IMR-90 (cell line): ENCODE measurements at regions not wholly inside any gene's neighbourhood (a gene's known extent, or its start where the extent isn't known, plus 50 kb on each side); places are given as distances from the start of the nearest gene placed in this dataset.
A peak's percentile ranks its signal among the peaks of the same experiment; 100 is the strongest.

Experiments
- ATAC-seq: fragments of 200-7000 bp; cut with Tn5 transposase; 2 replicates; pipeline ENCODE4 v1.9.1; 2020; ENCODE audit warnings: low read depth, mild to moderate bottlenecking, moderate library complexity
- BruUV-seq: library from RNA; stranded (reverse); fragments of 400-500 nt; replicated peaks from 2 replicates; lab custom pipeline; 2021; lab: Mats Ljungman, UMichigan
- CTCF ChIA-PET: fragments of 300-600 bp; formaldehyde crosslinking; extraction: SDS; loops from one replicate; lab custom pipeline; 2021; ENCODE audit warnings: antibody characterized with exemption; lab: Yijun Ruan, JAX
- POLR2A ChIA-PET: fragments of 300-600 bp; sonication (Branson Sonifier 250); formaldehyde crosslinking; loops from one replicate; lab custom pipeline; 2022; ENCODE audit warnings: antibody characterized with exemption; ENCODE audit not compliant: unreplicated experiment; lab: Charles Lee
- DNase-seq: peaks from one replicate; pipeline ENCODE4 v3.0.0; 2013
- H2AFZ ChIP-seq: replicated peaks from 2 replicates; pipeline ENCODE3; 2013; ENCODE audit warnings: low read length, mild to moderate bottlenecking; ENCODE audit not compliant: poor library complexity
- H2AK5ac ChIP-seq: 2 replicates; pipeline ENCODE4 v1.6.1; 2013; ENCODE audit warnings: low read depth, low read length, inconsistent platforms
- H2AK9ac ChIP-seq: replicated peaks from 2 replicates; pipeline ENCODE3; 2013; ENCODE audit warnings: mild to moderate bottlenecking, low read depth, low read length, moderate library complexity; ENCODE audit not compliant: poor library complexity
- H2BK120ac ChIP-seq: 2 replicates; pipeline ENCODE4 v1.6.1; 2013; ENCODE audit warnings: low read depth, low read length, inconsistent platforms
- H2BK15ac ChIP-seq: 3 replicates; pipeline ENCODE4 v1.6.1; 2013; ENCODE audit warnings: low read depth, low read length, inconsistent platforms
- H2BK20ac ChIP-seq: 2 replicates; pipeline ENCODE4 v1.6.1; 2013; ENCODE audit warnings: low read depth, mild to moderate bottlenecking, inconsistent platforms, low read length, moderate library complexity
- H2BK5ac ChIP-seq: 2 replicates; pipeline ENCODE4 v1.6.1; 2013; ENCODE audit warnings: mild to moderate bottlenecking, low read depth, low read length, inconsistent platforms; ENCODE audit not compliant: poor library complexity, severe bottlenecking
- H3K14ac ChIP-seq: replicated peaks from 2 replicates; pipeline ENCODE4 v1.6.1; 2013; ENCODE audit warnings: low read depth, low read length, inconsistent platforms
- H3K18ac ChIP-seq: 2 replicates; pipeline ENCODE4 v1.6.1; 2013; ENCODE audit warnings: low read depth, low read length, control low read depth
- H3K23ac ChIP-seq: 2 replicates; pipeline ENCODE4 v1.6.1; 2013; ENCODE audit warnings: low read depth, low read length, inconsistent platforms
- H3K27ac ChIP-seq: 2 replicates; pipeline ENCODE4 v1.5.1; 2013; ENCODE audit warnings: mild to moderate bottlenecking, control low read depth, low read length; ENCODE audit not compliant: insufficient read depth
- H3K27me3 ChIP-seq: 2 replicates; pipeline ENCODE4 v1.6.1; 2013; ENCODE audit warnings: low read length; ENCODE audit not compliant: control insufficient read depth, insufficient read depth
- H3K36me3 ChIP-seq: 2 replicates; pipeline ENCODE4 v1.6.1; 2013; ENCODE audit warnings: low read length, mixed read lengths; ENCODE audit not compliant: control insufficient read depth, insufficient read depth
- H3K4ac ChIP-seq: 2 replicates; pipeline ENCODE4 v1.6.1; 2013; ENCODE audit warnings: low read depth, low read length, inconsistent platforms
- H3K4me1 ChIP-seq: 2 replicates; pipeline ENCODE4 v1.6.1; 2013; ENCODE audit warnings: low read length, mixed read lengths; ENCODE audit not compliant: control insufficient read depth, insufficient read depth
- H3K4me2 ChIP-seq: 2 replicates; pipeline ENCODE4 v1.6.1; 2013; ENCODE audit warnings: low read depth, mild to moderate bottlenecking, control low read depth, low read length, moderate library complexity
- H3K4me3 ChIP-seq: 2 replicates; pipeline ENCODE4 v1.5.1; 2013; ENCODE audit warnings: low read depth, mild to moderate bottlenecking, control low read depth, low read length, moderate library complexity; ENCODE audit not compliant: insufficient read depth
- H3K56ac ChIP-seq: 2 replicates; pipeline ENCODE4 v1.6.1; 2013; ENCODE audit warnings: low read length, inconsistent platforms; ENCODE audit not compliant: insufficient read depth; ENCODE audit errors: extremely low read depth
- H3K79me1 ChIP-seq, 2 experiments: 2 replicates each; pipeline ENCODE4 v1.6.1; 2013; ENCODE audit warnings: low read length in 2 of 2, inconsistent platforms in 1 of 2, low read depth in 1 of 2
- H3K9ac ChIP-seq: 2 replicates; pipeline ENCODE4 v1.6.1; 2013; ENCODE audit warnings: low read depth, low read length, control low read depth
- H3K9me1 ChIP-seq: 2 replicates; pipeline ENCODE4 v1.6.1; 2013; ENCODE audit warnings: low read length, inconsistent platforms; ENCODE audit not compliant: insufficient read depth
- H3K9me3 ChIP-seq: 2 replicates; pipeline ENCODE4 v1.6.1; 2013; ENCODE audit warnings: low read length; ENCODE audit not compliant: control insufficient read depth, insufficient read depth
- H4K20me1 ChIP-seq: 2 replicates; pipeline ENCODE4 v1.6.1; 2013; ENCODE audit warnings: low read length, inconsistent platforms; ENCODE audit not compliant: insufficient read depth
- H4K5ac ChIP-seq: 2 replicates; pipeline ENCODE4 v1.6.1; 2013; ENCODE audit warnings: mild to moderate bottlenecking, low read depth, low read length, control low read depth
- H4K8ac ChIP-seq, 2 experiments: 2 replicates each; pipeline ENCODE4 v1.6.1; 2013; ENCODE audit warnings: low read depth in 2 of 2, low read length in 2 of 2, control low read depth in 1 of 2, inconsistent platforms in 1 of 2
- H4K91ac ChIP-seq: 2 replicates; pipeline ENCODE4 v1.6.1; 2013; ENCODE audit warnings: low read depth, low read length, inconsistent platforms; ENCODE audit not compliant: insufficient read depth
- FOS ChIP-seq: fragments of 150-350 bp; IDR thresholded peaks from 2 replicates; pipeline ENCODE4 v1.6.1; 2016; ENCODE audit warnings: low read depth, low read length
- RAD21 ChIP-seq: IDR thresholded peaks from 2 replicates; pipeline ENCODE4 v1.6.1; 2012; ENCODE audit warnings: low read length, improper control_type of control experiment
- RCOR1 ChIP-seq: IDR thresholded peaks from 2 replicates; pipeline ENCODE4 v1.6.1; 2012; ENCODE audit warnings: mild to moderate bottlenecking, low read length, improper control_type of control experiment; ENCODE audit not compliant: insufficient replicate concordance
- SMC3 ChIP-seq: fragments of 150-350 bp; IDR thresholded peaks from 2 replicates; pipeline ENCODE4 v1.6.1; 2016; ENCODE audit warnings: low read depth, mild to moderate bottlenecking, antibody characterized with exemption, low read length, moderate library complexity
- WGBS, 2 experiments: methylation state at CpG; one replicate each; pipeline versions ENCODE4 v1.1.5 to v1.1.7; 2013; ENCODE audit warnings: missing lambda C conversion rate in 2 of 2; ENCODE audit not compliant: insufficient read length in 1 of 2; ENCODE audit errors: extremely low coverage in 2 of 2; 5-methylcytosine and 5-hydroxymethylcytosine counted together
- dilution Hi-C: fragments of 300-500 bp; cut with HindIII; formaldehyde crosslinking; loops from one replicate; pipeline ENCODE4 v1.14.3; 2018; ENCODE audit warnings: low sequenced_read_pairs; ENCODE audit not compliant: unreplicated experiment
- in situ Hi-C: fragments of 300-500 bp; cut with MboI; formaldehyde crosslinking; loops from 3 replicates; pipeline ENCODE4 v1.14.3; 2019; ENCODE audit warnings: low sequenced_read_pairs, inconsistent platforms, mixed read lengths
- intact Hi-C: fragments of 100-400 bp; cut with micrococcal nuclease; formaldehyde crosslinking; loops from 2 replicates; pipeline ENCODE4 v1.10.0; 2022

DNA sequence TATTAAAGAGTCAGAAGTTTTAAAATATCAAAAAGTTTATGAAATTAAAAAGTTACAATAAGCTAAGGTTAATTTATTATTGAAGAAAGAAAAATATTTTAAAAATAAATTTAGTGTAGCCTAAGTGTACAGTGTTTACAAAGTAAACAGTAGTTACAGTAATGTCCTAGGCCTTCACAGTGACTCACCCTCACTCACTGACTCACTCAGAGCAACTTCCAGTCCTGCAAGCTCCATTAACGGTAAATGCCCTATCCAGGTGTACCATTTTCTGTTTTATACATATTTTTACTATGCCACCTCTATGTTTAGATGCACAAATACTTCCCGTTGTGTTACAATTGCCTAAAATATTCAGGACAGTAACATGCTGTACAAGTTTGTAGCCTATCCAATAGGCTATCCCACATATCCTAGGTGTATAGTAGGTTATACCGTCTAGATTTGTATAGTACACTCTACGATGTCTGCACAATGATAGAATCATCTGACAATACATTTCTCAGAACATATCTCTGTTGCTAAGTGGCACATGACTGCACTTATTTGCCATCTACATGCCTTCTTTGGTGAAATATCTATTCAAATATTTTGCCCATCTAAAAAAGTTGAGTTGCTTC is 67.2 kb upstream of the WSB1 start:
- H4K20me1 ChIP-seq, result no peaks in the 10 kb centered on the region
- H3K79me1 ChIP-seq, result no peaks in the 10 kb centered on the region
- intact Hi-C loops, result no loop called here
- no peak overlapping the region for H2BK15ac ChIP-seq
- H3K4me2 ChIP-seq, result no peak overlapping the region
- no peaks in the 10 kb centered on the region for H3K9me1 ChIP-seq
- POLR2A ChIA-PET, result interaction anchor here (0.6 kb wide), 1 partner anchor 144 kb away, joined by 5 read pairs; no protein-coding TSS in a partner anchor
- no peak overlapping the region for H2AK5ac ChIP-seq
- H4K8ac ChIP-seq, result no peak overlapping the region
- TF ChIP-seq RAD21, result no peak
- TF ChIP-seq FOS, result peak; percentile 84
- TF ChIP-seq SMC3, result no peak
- TF ChIP-seq RCOR1, result no peak
- H3K9ac ChIP-seq, result no peak overlapping the region
- H3K36me3 ChIP-seq, result no peaks in the 10 kb centered on the region
- no peak overlapping the region for H3K18ac ChIP-seq
- no peaks in the 10 kb centered on the region for H3K9me3 ChIP-seq
- ATAC-seq (peak; percentile 96), DNase-seq (peak; percentile 75)
- H2AK9ac ChIP-seq, result no peak overlapping the region
- H3K27me3 ChIP-seq, result no peaks in the 10 kb centered on the region
- in situ Hi-C loops, result loop anchor here (25.0 kb wide), 2 partner anchors 211 to 536 kb away; no protein-coding TSS in a partner anchor
- no CpG with 5 or more reads among the region's 4 CpGs for WGBS, 2 experiments
- no peak overlapping the region for H4K5ac ChIP-seq
- H4K91ac ChIP-seq, result no peak overlapping the region
- no peak overlapping the region for H3K27ac ChIP-seq
- BruUV-seq, result no TSS peak
- no peak overlapping the region for H2BK120ac ChIP-seq
- H3K23ac ChIP-seq, result no peak overlapping the region
- H3K4ac ChIP-seq, result no peak overlapping the region
- dilution Hi-C loops, result loop anchor here (25.0 kb wide), 1 partner anchor 111 kb away; no protein-coding TSS in a partner anchor
- CTCF ChIA-PET, result interaction anchor here (1.0 to 1.1 kb wide), 2 partner anchors 10 to 107 kb away, joined by 3 read pairs; no protein-coding TSS in a partner anchor
- no peaks in the 10 kb centered on the region for H3K4me1 ChIP-seq
- no peak overlapping the region for H3K4me3 ChIP-seq
- no peak overlapping the region for H3K56ac ChIP-seq
- no peak overlapping the region for H2BK5ac ChIP-seq
- H2BK20ac ChIP-seq, result no peak overlapping the region
- H3K14ac ChIP-seq, result no peak overlapping the region
- H2AFZ ChIP-seq, result no peak overlapping the region
